OCI-LY7 (cell line): ENCODE measurements at regions not wholly inside any gene's neighbourhood (a gene's known extent, or its start where the extent isn't known, plus 50 kb on each side); places are given as distances from the start of the nearest gene placed in this dataset.

ENCODE experiments used
- BruUV-seq: library from RNA; stranded (reverse); fragments of 400-500 nt; replicated peaks from 2 replicates; lab custom pipeline; 2021; lab: Mats Ljungman, UMichigan
- CTCF ChIA-PET: fragments of 300-600 bp; sonication (Branson Sonifier 250); formaldehyde crosslinking; loops from one replicate; lab custom pipeline; 2022; ENCODE audit warnings: antibody characterized with exemption; ENCODE audit not compliant: unreplicated experiment; lab: Charles Lee
- POLR2A ChIA-PET: fragments of 300-600 bp; sonication (Branson Sonifier 250); formaldehyde crosslinking; loops from one replicate; lab custom pipeline; 2022; ENCODE audit warnings: antibody characterized with exemption; lab: Charles Lee
- DNase-seq: peaks from one replicate; pipeline ENCODE4 v3.0.0-alpha.2; 2015; ENCODE audit warnings: low spot score
- H2AFZ ChIP-seq: fragments of 200-600 bp; sonication (generic), shearing (Covaris generic); 2 replicates; pipeline ENCODE4 v1.6.1; 2014; ENCODE audit warnings: mild to moderate bottlenecking, antibody characterized with exemption, low read length, moderate library complexity
- H3K27ac ChIP-seq: fragments of 200-600 bp; sonication (generic); 2 replicates; pipeline ENCODE4 v1.5.1; 2014; ENCODE audit warnings: mixed run types, low read depth, mild to moderate bottlenecking, moderate library complexity, low read length, inconsistent platforms; ENCODE audit not compliant: poor library complexity, severe bottlenecking
- H3K36me3 ChIP-seq: fragments of 200-600 bp; sonication (generic); 2 replicates; pipeline ENCODE4 v1.6.1; 2014; ENCODE audit warnings: mild to moderate bottlenecking, antibody characterized with exemption, low read length, moderate library complexity, mixed read lengths; ENCODE audit not compliant: insufficient read depth
- H3K4me1 ChIP-seq: fragments of 200-600 bp; sonication (generic); 2 replicates; pipeline ENCODE4 v1.5.1; 2014; ENCODE audit warnings: mild to moderate bottlenecking, low read length; ENCODE audit not compliant: insufficient read depth, poor library complexity, severe bottlenecking
- H3K4me2 ChIP-seq: fragments of 200-600 bp; sonication (generic); 2 replicates; pipeline ENCODE4 v1.6.1; 2014; ENCODE audit warnings: mild to moderate bottlenecking, low read length
- H3K4me3 ChIP-seq: fragments of 200-600 bp; sonication (generic); 2 replicates; pipeline ENCODE4 v1.5.1; 2014; ENCODE audit warnings: mild to moderate bottlenecking, low read depth, low read length; ENCODE audit not compliant: poor library complexity, severe bottlenecking
- H3K79me2 ChIP-seq: fragments of 200-600 bp; sonication (generic); 2 replicates; pipeline ENCODE4 v1.6.1; 2016; ENCODE audit warnings: low read depth, mild to moderate bottlenecking, low read length, moderate library complexity, mixed read lengths; ENCODE audit not compliant: insufficient read depth
- H3K9me2 ChIP-seq: fragments of 200-600 bp; sonication (generic); 2 replicates; pipeline ENCODE4 v1.6.1; 2016; ENCODE audit warnings: mild to moderate bottlenecking, low read length, mixed read lengths; ENCODE audit not compliant: insufficient read depth
- H3K9me3 ChIP-seq: fragments of 200-600 bp; sonication (generic); 2 replicates; pipeline ENCODE4 v1.6.1; 2014; ENCODE audit warnings: mild to moderate bottlenecking, mixed run types, low read length, mixed read lengths
- H4K20me1 ChIP-seq: fragments of 200-600 bp; sonication (generic); 2 replicates; pipeline ENCODE4 v1.6.1; 2014; ENCODE audit warnings: mild to moderate bottlenecking, antibody characterized with exemption, low read length, moderate library complexity, mixed read lengths; ENCODE audit not compliant: insufficient read depth
- CTCF ChIP-seq: fragments of 200-600 bp; sonication (generic); conservative IDR thresholded peaks from 2 replicates; pipeline ENCODE4 v1.5.1; 2014; ENCODE audit warnings: mild to moderate bottlenecking, antibody characterized with exemption, low read length, moderate library complexity, mixed read lengths
- EZH2phosphoT487 ChIP-seq: fragments of 200-600 bp; sonication (generic); IDR thresholded peaks from 2 replicates; pipeline ENCODE4 v1.6.1; 2018; ENCODE audit warnings: low read depth, borderline replicate concordance, mild to moderate bottlenecking, mixed run types, antibody characterized with exemption, low read length, moderate library complexity, mixed read lengths
- intact Hi-C: fragments of 100-400 bp; cut with micrococcal nuclease; formaldehyde crosslinking; loops from one replicate; pipeline ENCODE4 v1.10.0; 2022; ENCODE audit not compliant: unreplicated experiment

GRCh38 chr11:114844896-114845295 is 166.6 kb downstream of the NXPE2 start:
- BruUV-seq: no TSS peak
- H3K36me3 ChIP-seq: no peaks in the 10 kb centered on the region
- H3K4me3 ChIP-seq: no peak overlapping the region
- POLR2A ChIA-PET: interaction anchor here (0.6 kb wide), 1 partner anchor 56 kb away, joined by 3 read pairs; no protein-coding TSS in a partner anchor
- H4K20me1 ChIP-seq: no peaks in the 10 kb centered on the region
- no peaks in the 10 kb centered on the region for H3K9me3 ChIP-seq
- intact Hi-C loops: no loop called here
- H3K4me1 ChIP-seq: no peaks in the 10 kb centered on the region
- H2AFZ ChIP-seq: no peak overlapping the region
- CTCF ChIA-PET: no interaction called here
- DNase-seq: no peak
- TF ChIP-seq EZH2phosphoT487 (no peak), CTCF (no peak)
- no peaks in the 10 kb centered on the region for H3K9me2 ChIP-seq
- H3K4me2 ChIP-seq: no peak overlapping the region
- H3K79me2 ChIP-seq: no peaks in the 10 kb centered on the region
- H3K27ac ChIP-seq: no peak overlapping the region

GRCh38 chr11:114845766-114846415 is 167.6 kb downstream of the NXPE2 start:
- no peak for DNase-seq
- Histone ChIP-seq H3K4me1 (no peaks in the 10 kb centered on the region), H3K9me2 (no peaks in the 10 kb centered on the region), H3K4me2 (no peak overlapping the region), H4K20me1 (no peaks in the 10 kb centered on the region), H3K36me3 (no peaks in the 10 kb centered on the region), H2AFZ (no peak overlapping the region), H3K9me3 (no peaks in the 10 kb centered on the region), H3K79me2 (no peaks in the 10 kb centered on the region), H3K4me3 (no peak overlapping the region), H3K27ac (no peak overlapping the region)
- intact Hi-C loops: no loop called here
- BruUV-seq: no TSS peak
- ChIA-PET POLR2A (interaction anchor here (0.6 kb wide), 1 partner anchor 150 kb away, joined by 3 read pairs; no protein-coding TSS in a partner anchor), CTCF (no interaction called here)
- TF ChIP-seq CTCF: no peak
- no peak for TF ChIP-seq EZH2phosphoT487

- H3K4me1 ChIP-seq: no peaks in the 10 kb centered on the region
- H2AFZ ChIP-seq: no peak overlapping the region
- no peak overlapping the region for H3K4me2 ChIP-seq
- H4K20me1 ChIP-seq: no peaks in the 10 kb centered on the region
- H3K79me2 ChIP-seq: no peaks in the 10 kb centered on the region
- DNase-seq: no peak
- no TSS peak for BruUV-seq
- H3K4me3 ChIP-seq: no peak overlapping the region
- H3K9me3 ChIP-seq: no peaks in the 10 kb centered on the region
- intact Hi-C loops: no loop called here
- CTCF ChIA-PET: no interaction called here
- no peak for TF ChIP-seq CTCF
- TF ChIP-seq EZH2phosphoT487: no peak
- no peaks in the 10 kb centered on the region for H3K36me3 ChIP-seq
- POLR2A ChIA-PET: no interaction called here
- no peak overlapping the region for H3K27ac ChIP-seq
- H3K9me2 ChIP-seq: no peaks in the 10 kb centered on the region
These were observed 168.1 kb downstream of the NXPE2 start for GRCh38 chr11:114846416-114846791.
